ENCODE measurements at regions not wholly inside any gene's neighbourhood (a gene's known extent, or its start where the extent isn't known, plus 50 kb on each side); places are given as distances from the start of the nearest gene placed in this dataset.

DNA sequence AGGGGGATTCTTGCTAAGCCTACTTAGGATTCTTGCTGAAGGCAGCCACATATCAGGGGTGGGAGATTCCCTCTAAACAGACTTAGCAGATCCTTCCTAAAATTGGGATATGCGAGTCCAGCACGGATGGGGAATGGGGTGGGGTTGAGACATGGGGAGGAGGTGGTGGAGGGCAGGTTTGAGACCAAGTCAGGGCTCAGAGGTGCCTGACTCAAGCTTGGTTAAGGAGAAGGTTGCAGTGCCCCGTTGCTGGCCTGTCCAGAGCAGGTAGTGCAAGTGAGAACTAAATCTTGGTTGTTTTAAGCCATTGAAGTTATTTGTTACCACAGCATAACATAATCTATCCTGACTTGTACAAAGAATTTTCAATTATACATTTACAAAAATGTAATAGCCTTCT, 359.7 kb downstream of the AACS start:
- Histone ChIP-seq H3K4me1 (peaks cover 9% of the 10 kb centered on the region), H3K36me3 (no peaks in the 10 kb centered on the region), H2AFZ (replicated peaks) (peak overlapping the region; percentile 24), H3K9me3 (ENCODE audit: low read depth) (no peaks in the 10 kb centered on the region), H3K9ac (no peak overlapping the region), H4K20me1 (ENCODE audit: low read depth) (no peaks in the 10 kb centered on the region), H3K4me2 (peak overlapping the region; percentile 38), H3K27me3 (no peaks in the 10 kb centered on the region), H3K27ac (peak overlapping the region; percentile 58), H3F3A (ENCODE audit: low read depth) (peaks cover 8% of the 10 kb centered on the region), H3K79me2 (ENCODE audit: low read depth) (no peaks in the 10 kb centered on the region), H3K4me3 (no peak overlapping the region)
- Mint-ChIP-seq H3K27me3 (ENCODE audit: insufficient read depth, low read depth) (no peaks in the 10 kb centered on the region), H3K4me1 (no peaks in the 10 kb centered on the region), H3K9me3 (peaks cover 4% of the 10 kb centered on the region), H3K27ac (no peak overlapping the region), H3K36me3 (no peaks in the 10 kb centered on the region), H3K4me3 (no peak overlapping the region)
- DNase-seq (ENCODE audit: low spot score): no peak
- no peak for TF ChIP-seq EZH2 (IDR thresholded peaks at IDR 0.05)
- no peak for TF ChIP-seq EZH2phosphoT487 (IDR thresholded peaks at IDR 0.05)
- TF ChIP-seq, protein P1, sequence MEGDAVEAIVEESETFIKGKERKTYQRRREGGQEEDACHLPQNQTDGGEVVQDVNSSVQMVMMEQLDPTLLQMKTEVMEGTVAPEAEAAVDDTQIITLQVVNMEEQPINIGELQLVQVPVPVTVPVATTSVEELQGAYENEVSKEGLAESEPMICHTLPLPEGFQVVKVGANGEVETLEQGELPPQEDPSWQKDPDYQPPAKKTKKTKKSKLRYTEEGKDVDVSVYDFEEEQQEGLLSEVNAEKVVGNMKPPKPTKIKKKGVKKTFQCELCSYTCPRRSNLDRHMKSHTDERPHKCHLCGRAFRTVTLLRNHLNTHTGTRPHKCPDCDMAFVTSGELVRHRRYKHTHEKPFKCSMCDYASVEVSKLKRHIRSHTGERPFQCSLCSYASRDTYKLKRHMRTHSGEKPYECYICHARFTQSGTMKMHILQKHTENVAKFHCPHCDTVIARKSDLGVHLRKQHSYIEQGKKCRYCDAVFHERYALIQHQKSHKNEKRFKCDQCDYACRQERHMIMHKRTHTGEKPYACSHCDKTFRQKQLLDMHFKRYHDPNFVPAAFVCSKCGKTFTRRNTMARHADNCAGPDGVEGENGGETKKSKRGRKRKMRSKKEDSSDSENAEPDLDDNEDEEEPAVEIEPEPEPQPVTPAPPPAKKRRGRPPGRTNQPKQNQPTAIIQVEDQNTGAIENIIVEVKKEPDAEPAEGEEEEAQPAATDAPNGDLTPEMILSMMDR (IDR thresholded peaks at IDR 0.05): no peak

- no peak overlapping the region for H3K4me3 ChIP-seq
- no peak overlapping the region for H3K9ac ChIP-seq
- no peaks in the 10 kb centered on the region for H3K36me3 ChIP-seq
- Mint-ChIP-seq H3K9me3 (no peaks in the 10 kb centered on the region), H3K4me3 (no peak overlapping the region), H3K4me1 (peaks cover 7% of the 10 kb centered on the region), H3K27me3 (ENCODE audit: insufficient read depth, low read depth) (peaks cover 8% of the 10 kb centered on the region), H3K36me3 (no peaks in the 10 kb centered on the region), H3K27ac (no peak overlapping the region)
- H3F3A ChIP-seq (ENCODE audit: low read depth): no peaks in the 10 kb centered on the region
- no peak overlapping the region for H2AFZ ChIP-seq (replicated peaks)
- H4K20me1 ChIP-seq (ENCODE audit: low read depth): no peaks in the 10 kb centered on the region
- no peak for TF ChIP-seq EZH2 (IDR thresholded peaks at IDR 0.05)
- TF ChIP-seq, protein P1 (IDR thresholded peaks at IDR 0.05): no peak
- no peak for TF ChIP-seq EZH2phosphoT487 (IDR thresholded peaks at IDR 0.05)
- H3K9me3 ChIP-seq (ENCODE audit: low read depth): no peaks in the 10 kb centered on the region
- DNase-seq (ENCODE audit: low spot score): no peak
- no peak overlapping the region for H3K4me2 ChIP-seq
- H3K27me3 ChIP-seq: no peaks in the 10 kb centered on the region
- no peaks in the 10 kb centered on the region for H3K4me1 ChIP-seq
- H3K27ac ChIP-seq: no peak overlapping the region
- no peaks in the 10 kb centered on the region for H3K79me2 ChIP-seq (ENCODE audit: low read depth)
Measured at GRCh38 chr12:125431516-125431915, 366.3 kb downstream of the AACS start.

DNA sequence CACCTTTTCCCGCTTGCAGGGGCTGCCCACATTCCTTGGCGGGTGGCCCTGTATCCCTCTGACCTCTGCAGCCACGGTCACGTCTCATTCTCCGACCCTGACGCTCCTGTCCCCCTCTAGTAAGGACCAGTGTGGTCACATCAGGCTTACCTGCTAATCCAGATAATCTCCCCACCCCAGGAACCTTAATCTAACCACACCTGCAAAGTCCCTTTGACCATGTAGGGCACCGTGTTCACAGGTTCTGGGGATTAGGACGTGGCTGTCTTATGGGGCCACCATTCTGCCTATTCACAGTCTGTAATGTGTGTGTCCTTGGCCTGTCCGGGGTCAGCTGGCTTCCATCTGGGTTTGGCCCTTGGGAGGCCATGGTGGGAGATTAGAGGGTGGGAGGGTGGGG, 368.9 kb downstream of the AACS start:
- Histone ChIP-seq H3K79me2 (ENCODE audit: low read depth) (no peaks in the 10 kb centered on the region), H2AFZ (replicated peaks) (no peak overlapping the region), H3K4me2 (no peak overlapping the region), H3K27me3 (no peaks in the 10 kb centered on the region), H3K4me3 (no peak overlapping the region), H3K27ac (no peak overlapping the region), H3F3A (ENCODE audit: low read depth) (no peaks in the 10 kb centered on the region), H4K20me1 (ENCODE audit: low read depth) (no peaks in the 10 kb centered on the region), H3K9me3 (ENCODE audit: low read depth) (no peaks in the 10 kb centered on the region), H3K4me1 (no peaks in the 10 kb centered on the region), H3K9ac (no peak overlapping the region), H3K36me3 (no peaks in the 10 kb centered on the region)
- Mint-ChIP-seq H3K36me3 (no peaks in the 10 kb centered on the region), H3K4me1 (peaks cover 7% of the 10 kb centered on the region), H3K4me3 (no peak overlapping the region), H3K27me3 (ENCODE audit: insufficient read depth, low read depth) (peaks cover 10% of the 10 kb centered on the region), H3K9me3 (peaks cover 2% of the 10 kb centered on the region), H3K27ac (no peak overlapping the region)
- DNase-seq (ENCODE audit: low spot score): no peak
- no peak for TF ChIP-seq EZH2 (IDR thresholded peaks at IDR 0.05)
- TF ChIP-seq, protein P1 (IDR thresholded peaks at IDR 0.05): no peak
